DMS114 treated with DMSO at 0.1 percent for 48 hours (cell line): ENCODE measurements at regions not wholly inside any gene's neighbourhood (a gene's known extent, or its start where the extent isn't known, plus 50 kb on each side); places are given as distances from the start of the nearest gene placed in this dataset.
"Not testable (repeated sequence)": the region's sequence is repeated elsewhere in the genome, so short reads cannot be mapped to it uniquely, and the experiment has no call there.

ENCODE experiments used
- DNase-seq: peaks from one replicate; lab custom pipeline; 2025; ENCODE audit not compliant: unreplicated experiment; lab: John Stamatoyannopoulos, UW

GRCh38 chr6:134791243-134791843 is 158.6 kb downstream of the ALDH8A1 start:
- DNase-seq, result not testable (repeated sequence)

- DNase-seq, result no peak
Measured at GRCh38 chr6:134787261-134787877, 162.5 kb downstream of the ALDH8A1 start.

GRCh38 chr6:134784336-134784735 is 165.6 kb downstream of the ALDH8A1 start:
- DNase-seq, result no peak

- DNase-seq, result no peak
Measured at GRCh38 chr6:134778431-134778830, 171.5 kb downstream of the ALDH8A1 start.

GRCh38 chr6:134774201-134774638 is 175.7 kb downstream of the ALDH8A1 start:
- DNase-seq, result no peak

- DNase-seq, result no peak
Measured at GRCh38 chr6:134772671-134773360, 177.1 kb downstream of the ALDH8A1 start.

GRCh38 chr6:134768931-134769330 is 181.0 kb downstream of the ALDH8A1 start:
- no peak for DNase-seq

GRCh38 chr6:134766497-134766896 is 183.4 kb downstream of the ALDH8A1 start:
- no peak for DNase-seq

- no peak for DNase-seq
Measured at GRCh38 chr6:134764741-134765140, 185.2 kb downstream of the ALDH8A1 start.

- not testable (repeated sequence) for DNase-seq
Measured at GRCh38 chr6:134763575-134763974, 186.3 kb downstream of the ALDH8A1 start.

- DNase-seq, result no peak
Measured at GRCh38 chr6:134758621-134759020, 191.3 kb downstream of the ALDH8A1 start.

- DNase-seq, result no peak
Measured at GRCh38 chr6:134757911-134758361, 192.0 kb downstream of the ALDH8A1 start.

- no peak for DNase-seq
Measured at GRCh38 chr6:134756374-134757025, 193.4 kb downstream of the ALDH8A1 start.

GRCh38 chr6:134754013-134754690 is 195.7 kb downstream of the ALDH8A1 start:
- DNase-seq, result no peak

- DNase-seq, result no peak
Measured at GRCh38 chr6:134753001-134753400, 196.9 kb downstream of the ALDH8A1 start.

- no peak for DNase-seq
Measured at GRCh38 chr6:134752445-134752844, 197.5 kb downstream of the ALDH8A1 start.

- no peak for DNase-seq
Measured at GRCh38 chr6:134750669-134751068, 199.2 kb downstream of the ALDH8A1 start.

GRCh38 chr6:134748484-134748883 is 201.4 kb downstream of the ALDH8A1 start:
- DNase-seq, result no peak

GRCh38 chr6:134747197-134747596 is 202.7 kb downstream of the ALDH8A1 start:
- DNase-seq, result not testable (repeated sequence)

GRCh38 chr6:134746140-134746539 is 203.8 kb downstream of the ALDH8A1 start:
- DNase-seq, result no peak

- DNase-seq, result not testable (repeated sequence)
Measured at GRCh38 chr6:134745192-134745591, 204.7 kb downstream of the ALDH8A1 start.
